ENCODE measurements at regions not wholly inside any gene's neighbourhood (a gene's known extent, or its start where the extent isn't known, plus 50 kb on each side); places are given as distances from the start of the nearest gene placed in this dataset.
"Not testable (repeated sequence)": the region's sequence is repeated elsewhere in the genome, so short reads cannot be mapped to it uniquely, and the experiment has no call there.

DNA sequence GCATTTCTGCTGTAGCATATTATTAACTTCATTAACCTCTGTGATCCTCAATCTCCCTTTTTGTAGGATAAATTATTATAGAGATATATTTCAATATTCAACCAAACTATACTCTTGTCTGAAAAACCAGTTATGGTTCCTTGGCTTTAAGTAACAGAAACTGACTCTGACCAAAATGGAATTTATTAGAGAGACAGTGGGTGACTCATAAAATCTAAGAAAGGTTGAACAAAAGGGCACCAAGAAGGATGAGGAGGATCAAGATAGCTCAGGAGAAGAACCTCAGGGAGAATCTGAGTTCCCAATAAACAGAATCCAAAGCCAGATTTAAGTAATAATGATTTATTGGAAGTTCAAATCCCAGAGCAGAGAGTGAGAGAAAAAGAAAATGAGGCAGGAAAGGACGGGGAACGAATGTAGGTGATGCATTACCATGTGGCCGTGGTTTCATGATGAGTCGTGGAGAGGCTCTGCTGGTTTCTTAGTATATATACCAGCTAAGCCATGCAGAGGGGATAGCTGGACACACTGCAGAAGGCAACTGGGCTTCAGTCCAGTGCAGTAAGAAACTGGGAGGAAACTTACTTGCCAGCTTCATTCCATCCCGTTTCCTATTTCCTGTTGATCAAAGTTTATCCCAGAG, 151.5 kb upstream of the GOT2 start:
- in situ Hi-C loops (cut with HindIII; ENCODE audit: low pct_unique_long_range_greater_than_20kb, low sequenced_read_pairs), result no loop called here
- no peak for TF ChIP-seq JUND (IDR thresholded peaks at IDR 0.05; ENCODE audit: low read depth)
- no peak for DNase-seq (ENCODE audit: low read depth in 1 of 2, low spot score in 1 of 2)

DNA sequence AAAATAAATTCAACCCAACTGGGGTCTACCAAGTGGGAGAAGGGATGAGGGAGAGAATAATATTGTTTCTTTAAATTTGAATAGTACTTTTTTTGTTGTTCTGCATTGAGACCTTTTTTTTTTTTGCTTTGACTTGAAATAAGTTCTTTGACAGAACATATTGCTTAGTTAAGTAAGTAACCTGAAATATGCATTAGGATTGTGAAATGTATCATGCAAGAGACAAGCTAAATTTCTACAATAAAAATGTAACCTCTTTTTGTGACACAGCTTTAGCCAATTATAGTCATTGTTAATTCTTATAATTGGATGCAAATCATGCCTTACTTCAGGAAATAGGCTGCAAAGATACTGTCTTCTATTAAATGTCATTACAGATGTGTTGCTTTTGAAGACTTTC, 150.0 kb upstream of the GOT2 start:
- TF ChIP-seq JUND (IDR thresholded peaks at IDR 0.05; ENCODE audit: low read depth), result no peak
- in situ Hi-C loops (cut with HindIII; ENCODE audit: low pct_unique_long_range_greater_than_20kb, low sequenced_read_pairs), result no loop called here
- DNase-seq (ENCODE audit: low read depth in 1 of 2, low spot score in 1 of 2), result no peak

- no peak for TF ChIP-seq JUND (IDR thresholded peaks at IDR 0.05; ENCODE audit: low read depth)
- in situ Hi-C loops (cut with HindIII; ENCODE audit: low pct_unique_long_range_greater_than_20kb, low sequenced_read_pairs), result no loop called here
- DNase-seq (ENCODE audit: low read depth in 1 of 2, low spot score in 1 of 2), result no peak
Measured at GRCh38 chr16:58883131-58883530, 149.0 kb upstream of the GOT2 start.

- no peak for DNase-seq (ENCODE audit: low read depth in 1 of 2, low spot score in 1 of 2)
- in situ Hi-C loops (cut with HindIII; ENCODE audit: low pct_unique_long_range_greater_than_20kb, low sequenced_read_pairs), result no loop called here
- TF ChIP-seq JUND (IDR thresholded peaks at IDR 0.05; ENCODE audit: low read depth), result no peak
Measured at GRCh38 chr16:58882292-58882691, 148.2 kb upstream of the GOT2 start.

GRCh38 chr16:58878641-58879040, 144.5 kb upstream of the GOT2 start:
- in situ Hi-C loops (cut with HindIII; ENCODE audit: low pct_unique_long_range_greater_than_20kb, low sequenced_read_pairs), result not testable (repeated sequence)
- peak in 1 of 2 experiments; percentile 6 for DNase-seq (ENCODE audit: low read depth in 1 of 2, low spot score in 1 of 2)

DNA sequence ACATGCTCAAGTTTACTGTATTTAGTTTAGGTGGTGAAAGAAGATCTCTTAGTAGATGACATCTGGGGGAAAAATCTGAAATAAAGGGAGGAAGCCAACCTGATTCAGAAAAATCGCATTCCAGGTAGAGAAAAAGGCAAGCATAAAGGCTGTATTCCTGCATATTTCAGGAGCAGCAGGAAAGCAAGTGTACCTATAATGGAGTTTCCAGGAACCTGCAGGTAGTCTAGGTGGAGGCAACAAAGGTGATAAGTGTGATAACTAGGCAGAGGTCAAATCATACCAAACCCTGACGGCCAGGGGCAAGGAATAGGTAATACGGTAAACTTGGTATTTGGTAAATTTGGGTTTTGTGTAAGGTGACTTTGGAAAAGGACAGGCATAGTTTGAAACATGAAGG, 132.8 kb upstream of the GOT2 start:
- TF ChIP-seq JUND (IDR thresholded peaks at IDR 0.05; ENCODE audit: low read depth), result no peak
- in situ Hi-C loops (cut with HindIII; ENCODE audit: low pct_unique_long_range_greater_than_20kb, low sequenced_read_pairs), result no loop called here
- DNase-seq (ENCODE audit: low read depth in 1 of 2, low spot score in 1 of 2), result no peak

- in situ Hi-C loops (cut with HindIII; ENCODE audit: low pct_unique_long_range_greater_than_20kb, low sequenced_read_pairs), result no loop called here
- no peak for DNase-seq (ENCODE audit: low read depth in 1 of 2, low spot score in 1 of 2)
- no peak for TF ChIP-seq JUND (IDR thresholded peaks at IDR 0.05; ENCODE audit: low read depth)
Measured at GRCh38 chr16:58863761-58864160, 129.6 kb upstream of the GOT2 start.

DNA sequence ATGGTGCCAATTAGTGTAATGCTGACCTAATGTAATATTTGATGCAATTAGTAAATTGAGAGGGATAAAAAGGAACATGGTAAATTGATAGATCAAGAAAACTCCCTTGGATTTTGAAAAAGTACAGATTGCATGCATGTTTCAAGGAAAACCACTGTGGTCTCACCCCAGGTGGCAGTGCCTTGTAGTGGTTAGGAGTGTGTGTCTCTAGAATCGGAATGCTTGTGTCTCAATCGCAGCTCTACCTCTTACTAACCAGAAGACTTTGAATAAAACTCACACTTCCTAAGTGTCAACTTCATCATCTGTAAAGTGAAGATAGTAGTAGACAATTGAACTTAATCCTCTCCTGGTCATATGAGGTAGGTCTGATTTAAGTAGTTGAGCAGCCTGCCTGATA, 128.9 kb upstream of the GOT2 start:
- TF ChIP-seq JUND (IDR thresholded peaks at IDR 0.05; ENCODE audit: low read depth), result no peak
- in situ Hi-C loops (cut with HindIII; ENCODE audit: low pct_unique_long_range_greater_than_20kb, low sequenced_read_pairs), result no loop called here
- DNase-seq (ENCODE audit: low read depth in 1 of 2, low spot score in 1 of 2), result no peak

DNA sequence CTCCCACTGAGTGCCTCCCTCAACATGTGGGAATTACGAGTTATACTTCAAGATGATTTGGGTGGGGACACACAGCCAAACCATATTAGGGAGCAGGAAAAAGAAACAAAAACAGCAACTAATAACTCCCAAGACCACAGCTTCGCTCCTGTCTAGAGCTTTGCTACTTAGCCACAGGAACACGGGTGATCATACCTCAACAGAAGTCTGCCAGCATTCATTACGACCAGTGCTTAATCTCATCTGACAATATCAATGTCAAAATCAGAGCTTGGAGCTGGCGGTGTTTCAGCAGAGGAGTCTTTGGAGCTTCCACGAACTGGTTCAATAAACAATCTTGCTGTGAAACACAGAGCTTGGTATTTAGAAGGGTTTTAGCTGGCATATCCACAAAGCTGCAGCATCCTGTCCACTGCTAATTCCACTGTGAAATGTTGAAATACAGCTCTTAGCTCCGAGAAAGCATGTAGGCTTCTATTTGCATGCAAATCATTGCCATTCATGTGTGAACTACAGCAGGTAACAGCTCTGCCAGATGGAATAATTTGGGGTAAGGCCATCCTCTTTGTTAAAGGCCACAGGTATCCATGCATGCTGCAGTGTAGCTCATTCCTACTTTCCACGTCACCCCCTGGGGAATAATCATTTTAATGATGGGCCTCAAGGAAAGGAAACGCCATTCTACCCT, 128.4 kb upstream of the GOT2 start:
- no peak for TF ChIP-seq JUND (IDR thresholded peaks at IDR 0.05; ENCODE audit: low read depth)
- in situ Hi-C loops (cut with HindIII; ENCODE audit: low pct_unique_long_range_greater_than_20kb, low sequenced_read_pairs), result no loop called here
- DNase-seq (ENCODE audit: low read depth in 1 of 2, low spot score in 1 of 2), result no peak

DNA sequence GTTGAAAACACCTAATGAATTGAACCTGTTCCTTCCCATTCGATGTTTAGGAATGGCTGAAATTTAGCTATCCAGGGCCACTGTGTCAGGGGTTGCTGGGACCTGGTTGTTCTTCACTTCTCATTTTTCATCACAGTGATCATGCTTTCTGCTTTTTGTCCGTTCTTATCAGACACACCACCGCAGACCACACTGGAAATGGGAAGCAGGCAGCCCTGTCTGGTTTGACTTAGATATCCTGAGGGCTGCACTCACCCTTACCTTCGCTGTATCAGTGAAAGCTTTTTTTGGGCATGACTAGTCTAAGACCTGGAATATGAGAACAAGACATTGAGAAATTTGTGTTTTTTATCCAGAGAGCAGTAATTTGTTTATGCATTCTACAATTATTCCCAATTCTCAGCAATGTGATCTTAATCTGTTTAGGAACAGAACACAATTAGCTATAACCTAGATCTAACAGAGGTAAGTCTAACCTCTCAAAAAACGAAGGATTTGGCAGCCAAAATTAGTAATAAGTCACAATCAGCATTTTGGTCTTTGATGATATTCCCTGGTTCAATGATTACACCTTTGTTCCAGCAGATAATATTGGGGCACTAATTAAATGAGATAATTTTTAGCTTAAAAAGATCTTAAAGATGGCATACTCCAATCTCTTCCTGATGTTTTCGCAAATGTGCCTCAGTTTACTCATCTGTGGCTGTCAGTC, 126.0 kb upstream of the GOT2 start:
- no peak for TF ChIP-seq JUND (IDR thresholded peaks at IDR 0.05; ENCODE audit: low read depth)
- DNase-seq (ENCODE audit: low read depth in 1 of 2, low spot score in 1 of 2), result no peak
- in situ Hi-C loops (cut with HindIII; ENCODE audit: low pct_unique_long_range_greater_than_20kb, low sequenced_read_pairs), result no loop called here

DNA sequence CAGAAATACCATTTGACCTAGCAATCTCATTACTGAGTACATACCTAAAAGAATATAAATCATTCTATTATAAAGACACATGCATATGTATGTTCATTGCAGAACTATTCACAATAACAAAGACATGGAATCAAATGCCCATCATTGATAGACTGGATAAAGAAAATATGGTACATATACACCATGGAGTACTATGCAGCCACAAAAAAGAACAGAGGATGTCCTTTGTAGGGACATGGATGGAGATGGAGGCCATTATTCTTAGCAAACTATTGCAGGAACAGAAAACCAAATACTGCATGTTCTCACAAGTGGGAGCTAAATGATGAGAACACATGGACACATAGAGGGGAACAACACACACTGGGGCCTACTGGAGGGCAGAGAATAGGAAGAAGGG, 124.5 kb upstream of the GOT2 start:
- in situ Hi-C loops (cut with HindIII; ENCODE audit: low pct_unique_long_range_greater_than_20kb, low sequenced_read_pairs), result not testable (repeated sequence)

DNA sequence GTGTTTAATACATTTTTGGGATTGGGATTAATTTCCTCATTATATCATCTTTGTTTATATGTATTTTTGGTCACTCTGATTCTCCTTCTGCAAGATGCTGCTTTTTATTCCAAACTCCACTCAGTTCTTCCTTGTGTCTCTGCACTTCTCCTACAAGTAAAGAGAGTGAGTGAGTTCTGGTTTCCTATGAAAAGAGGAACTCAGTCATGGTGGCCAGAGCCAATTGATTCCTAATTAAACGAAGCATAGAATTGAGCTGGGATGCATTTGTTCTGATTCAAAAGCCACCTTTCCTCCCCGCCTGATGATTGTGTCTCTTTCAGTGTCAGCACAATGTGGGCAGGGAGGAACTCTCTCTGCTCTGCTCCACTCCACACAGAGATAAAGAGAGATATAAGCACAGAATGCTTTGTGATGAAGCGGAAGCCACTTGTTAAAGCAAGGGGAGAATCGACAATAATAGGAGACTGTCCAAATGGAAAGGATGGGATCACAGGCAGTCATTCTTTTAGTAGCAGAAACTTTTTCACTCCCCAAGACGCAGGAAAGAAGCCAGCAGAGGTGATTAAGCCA, 121.3 kb upstream of the GOT2 start:
- no peak for DNase-seq (ENCODE audit: low read depth in 1 of 2, low spot score in 1 of 2)
- no peak for TF ChIP-seq JUND (IDR thresholded peaks at IDR 0.05; ENCODE audit: low read depth)
- in situ Hi-C loops (cut with HindIII; ENCODE audit: low pct_unique_long_range_greater_than_20kb, low sequenced_read_pairs), result no loop called here

More for the DNA sequence above, 124.5 kb upstream of the GOT2 start:
- not testable (repeated sequence) for DNase-seq (ENCODE audit: low read depth in 1 of 2, low spot score in 1 of 2)
